H9 (cell line): ENCODE measurements at regions not wholly inside any gene's neighbourhood (a gene's known extent, or its start where the extent isn't known, plus 50 kb on each side); places are given as distances from the start of the nearest gene placed in this dataset.
"Not testable (repeated sequence)": the region's sequence is repeated elsewhere in the genome, so short reads cannot be mapped to it uniquely, and the experiment has no call there.

ENCODE experiments used
- DNase-seq: peaks from one replicate; pipeline ENCODE4 v3.0.0-alpha.2; 2017
- H2AFZ ChIP-seq: one replicate; pipeline ENCODE4 v1.6.1; 2013; ENCODE audit warnings: mild to moderate bottlenecking, low read length, control low read depth, moderate library complexity
- H2AK5ac ChIP-seq: 2 replicates; pipeline ENCODE4 v1.6.1; 2013; ENCODE audit warnings: low read length, control low read depth, mixed read lengths; ENCODE audit not compliant: insufficient read length
- H2BK120ac ChIP-seq: one replicate; pipeline ENCODE4 v1.6.1; 2013; ENCODE audit warnings: low read depth, mild to moderate bottlenecking, low read length, control low read depth, inconsistent platforms; ENCODE audit not compliant: poor library complexity, severe bottlenecking
- H2BK12ac ChIP-seq: 2 replicates; pipeline ENCODE4 v1.6.1; 2013; ENCODE audit warnings: low read length, control low read depth, mixed read lengths, low read depth; ENCODE audit not compliant: insufficient read length
- H2BK15ac ChIP-seq: 2 replicates; pipeline ENCODE4 v1.6.1; 2013; ENCODE audit warnings: low read depth, low read length, control low read depth
- H2BK20ac ChIP-seq: one replicate; pipeline ENCODE4 v1.6.1; 2013; ENCODE audit warnings: low read depth, mild to moderate bottlenecking, low read length, control low read depth, inconsistent platforms; ENCODE audit not compliant: poor library complexity, severe bottlenecking
- H2BK5ac ChIP-seq: 2 replicates; pipeline ENCODE4 v1.6.1; 2013; ENCODE audit warnings: low read length, control low read depth, mixed read lengths; ENCODE audit not compliant: insufficient read length
- H3K14ac ChIP-seq: 2 replicates; pipeline ENCODE4 v1.6.1; 2013; ENCODE audit warnings: low read length, control low read depth; ENCODE audit not compliant: insufficient read depth
- H3K18ac ChIP-seq: 2 replicates; pipeline ENCODE4 v1.6.1; 2013; ENCODE audit warnings: low read depth, mild to moderate bottlenecking, mixed read lengths, low read length, control low read depth; ENCODE audit not compliant: insufficient read length
- H3K23ac ChIP-seq: 2 replicates; pipeline ENCODE4 v1.6.1; 2013; ENCODE audit warnings: low read length, control low read depth, mixed read lengths, low read depth; ENCODE audit not compliant: insufficient read length
- H3K23me2 ChIP-seq: 2 replicates; pipeline ENCODE4 v1.6.1; 2013; ENCODE audit warnings: low read depth, mild to moderate bottlenecking, mixed read lengths, low read length, control low read depth; ENCODE audit not compliant: insufficient read length, poor library complexity, severe bottlenecking
- H3K27ac ChIP-seq: 2 replicates; pipeline ENCODE4 v1.5.1; 2013; ENCODE audit warnings: low read length, control low read depth, mixed read lengths, low read depth; ENCODE audit not compliant: insufficient read length
- H3K27me3 ChIP-seq: 2 replicates; pipeline ENCODE4 v1.6.1; 2013; ENCODE audit warnings: low read length, control low read depth, inconsistent platforms; ENCODE audit not compliant: insufficient read depth
- H3K4ac ChIP-seq: 2 replicates; pipeline ENCODE4 v1.6.1; 2013; ENCODE audit warnings: low read depth, mild to moderate bottlenecking, control low read depth, inconsistent platforms, low read length, moderate library complexity
- H3K4me1 ChIP-seq: 2 replicates; pipeline ENCODE4 v1.6.1; 2013; ENCODE audit warnings: low read length, control low read depth, inconsistent platforms; ENCODE audit not compliant: insufficient read depth
- H3K4me2 ChIP-seq: 2 replicates; pipeline ENCODE4 v1.6.1; 2013; ENCODE audit warnings: low read length, control low read depth, mixed read lengths; ENCODE audit not compliant: insufficient read length, insufficient read depth
- H3K56ac ChIP-seq: 2 replicates; pipeline ENCODE4 v1.6.1; 2013; ENCODE audit warnings: low read depth, mild to moderate bottlenecking, mixed read lengths, low read length, control low read depth; ENCODE audit not compliant: insufficient read length
- H3K79me1 ChIP-seq: 2 replicates; pipeline ENCODE4 v1.6.1; 2013; ENCODE audit warnings: low read depth, mild to moderate bottlenecking, moderate library complexity, low read length, control low read depth, inconsistent platforms; ENCODE audit not compliant: insufficient read depth, poor library complexity, severe bottlenecking
- H3K79me2 ChIP-seq: 2 replicates; pipeline ENCODE4 v1.6.1; 2013; ENCODE audit warnings: low read length, control low read depth, inconsistent platforms; ENCODE audit not compliant: insufficient read depth
- H3K9ac ChIP-seq: 2 replicates; pipeline ENCODE4 v1.6.1; 2013; ENCODE audit warnings: low read length, control low read depth, mixed read lengths; ENCODE audit not compliant: insufficient read length; ENCODE audit errors: extremely low read depth
- H3K9me3 ChIP-seq: one replicate; pipeline ENCODE4 v1.6.1; 2013; ENCODE audit warnings: low read depth, low read length, inconsistent platforms; ENCODE audit not compliant: control insufficient read depth
- H3T11ph ChIP-seq: one replicate; pipeline ENCODE4 v1.6.1; 2013; ENCODE audit warnings: mild to moderate bottlenecking, low read length, control low read depth, inconsistent platforms
- H4K20me1 ChIP-seq: one replicate; pipeline ENCODE4 v1.6.1; 2013; ENCODE audit not compliant: control insufficient read depth, insufficient read length, insufficient read depth
- H4K5ac ChIP-seq: 2 replicates; pipeline ENCODE4 v1.6.1; 2013; ENCODE audit warnings: low read depth, mild to moderate bottlenecking, mixed read lengths, low read length, control low read depth; ENCODE audit not compliant: insufficient read length
- H4K8ac ChIP-seq: replicated peaks from 2 replicates; pipeline ENCODE4 v1.6.1; 2013; ENCODE audit warnings: low read length, control low read depth, mixed read lengths, low read depth; ENCODE audit not compliant: insufficient read length
- H4K91ac ChIP-seq: 2 replicates; pipeline ENCODE4 v1.6.1; 2013; ENCODE audit warnings: low read depth, mild to moderate bottlenecking, moderate library complexity, mixed read lengths, low read length, control low read depth; ENCODE audit not compliant: insufficient read length
- H3K27ac Mint-ChIP-seq, 3 experiments: 2 replicates in 2 of 3; 3 replicates in 1 of 3; pipeline ENCODE4 v1.8.0; 2020 to 2021; ENCODE audit warnings: mixed read lengths in 3 of 3, mild to moderate bottlenecking in 1 of 3, moderate library complexity in 1 of 3
- H3K27me3 Mint-ChIP-seq: 2 replicates; pipeline ENCODE4 v1.8.0; 2021; ENCODE audit warnings: low read depth, mild to moderate bottlenecking, moderate library complexity, mixed read lengths
- H3K36me3 Mint-ChIP-seq, 3 experiments: 2 replicates in 2 of 3; 3 replicates in 1 of 3; pipeline ENCODE4 v1.8.0; 2020 to 2021; ENCODE audit warnings: low read depth in 3 of 3, mixed read lengths in 3 of 3; ENCODE audit not compliant: insufficient read depth in 1 of 3
- H3K4me1 Mint-ChIP-seq, 2 experiments: 2 replicates each; pipeline ENCODE4 v1.8.0; 2020; ENCODE audit warnings: mixed read lengths in 2 of 2
- H3K4me3 Mint-ChIP-seq, 2 experiments: 2 replicates in 1 of 2; 3 replicates in 1 of 2; pipeline ENCODE4 v1.8.0; 2020 to 2021; ENCODE audit warnings: mild to moderate bottlenecking in 2 of 2, mixed read lengths in 2 of 2, moderate library complexity in 1 of 2
- H3K9me3 Mint-ChIP-seq, 2 experiments: 2 replicates in 1 of 2; 3 replicates in 1 of 2; pipeline ENCODE4 v1.8.0; 2020; ENCODE audit warnings: mild to moderate bottlenecking in 2 of 2, mixed read lengths in 2 of 2, moderate library complexity in 1 of 2
- WGBS: extraction: QIAGEN DNeasy Blood & Tissue Kit; methylation state at CpG from one replicate; pipeline ENCODE4 v1.1.7; 2013; ENCODE audit warnings: missing lambda C conversion rate, low lambda C conversion rate, mixed read lengths; ENCODE audit not compliant: insufficient read length; ENCODE audit errors: extremely low coverage; 5-methylcytosine and 5-hydroxymethylcytosine counted together

DNA sequence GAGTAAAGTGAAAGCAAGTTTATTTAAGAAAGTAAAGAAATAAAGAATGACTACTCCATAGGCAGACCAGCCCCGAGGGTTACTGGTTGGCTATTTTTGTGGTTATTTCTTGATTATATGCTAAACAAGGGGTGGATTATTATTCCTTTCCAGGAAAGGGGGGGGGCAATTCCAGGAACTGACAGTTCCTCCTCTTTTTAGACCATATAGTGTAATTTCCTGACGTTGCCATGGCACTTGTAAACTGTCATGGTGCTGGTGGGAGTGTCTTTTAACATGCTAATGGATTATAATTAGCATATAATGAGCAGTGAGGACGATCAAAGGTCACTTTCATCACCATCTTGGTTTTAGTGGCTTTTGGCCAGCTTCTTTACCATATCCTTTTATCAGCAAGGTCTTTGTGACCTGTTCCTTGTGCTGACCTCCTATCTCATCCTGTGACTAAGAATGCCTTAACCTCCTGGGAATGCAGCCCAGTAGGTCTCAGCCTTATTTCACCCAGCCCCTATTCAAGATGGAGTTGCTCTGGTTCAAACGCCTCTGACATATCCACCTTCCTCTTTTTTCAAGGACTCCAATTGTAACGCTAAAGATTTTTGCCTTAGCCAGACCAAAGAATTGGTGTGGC, 104.1 kb downstream of the FAM72C start:
- H3K23ac ChIP-seq, H3K4me1 ChIP-seq, DNase-seq, H4K5ac ChIP-seq, H3K4ac ChIP-seq, H3K9me3 ChIP-seq, H3K27ac Mint-ChIP-seq, H3K27me3 Mint-ChIP-seq, H3K36me3 Mint-ChIP-seq, H2BK12ac ChIP-seq, H3K9ac ChIP-seq, H3K79me1 ChIP-seq, H2BK20ac ChIP-seq, H3K4me3 Mint-ChIP-seq, H2BK120ac ChIP-seq, H4K20me1 ChIP-seq, H3K56ac ChIP-seq, H2BK5ac ChIP-seq, H3K18ac ChIP-seq, H4K91ac ChIP-seq, H3K79me2 ChIP-seq, H2BK15ac ChIP-seq, H4K8ac ChIP-seq, H3K27ac ChIP-seq, H3K14ac ChIP-seq, H3K4me2 ChIP-seq, H3K23me2 ChIP-seq, H2AK5ac ChIP-seq, H3T11ph ChIP-seq, H3K27me3 ChIP-seq, H3K4me1 Mint-ChIP-seq, H2AFZ ChIP-seq: not testable (repeated sequence)
- WGBS = no CpG with 5 or more reads among the region's 5 CpGs
- H3K9me3 Mint-ChIP-seq = peaks cover 4 to 16% of the 10 kb centered on the region in 2 experiments

GRCh38 chr1:143863901-143864520, 107.8 kb downstream of the FAM72C start:
- H2AFZ ChIP-seq, H4K91ac ChIP-seq, H2BK20ac ChIP-seq, H3K79me1 ChIP-seq, H3K4me1 Mint-ChIP-seq, H3K18ac ChIP-seq, H3K23me2 ChIP-seq, H3K36me3 Mint-ChIP-seq, H3K23ac ChIP-seq, H3K9me3 ChIP-seq, H3K79me2 ChIP-seq, H3K14ac ChIP-seq, H4K8ac ChIP-seq, H4K5ac ChIP-seq, H3K27ac ChIP-seq, H3K27me3 ChIP-seq, H3K56ac ChIP-seq, DNase-seq, H2BK12ac ChIP-seq, H3K4me2 ChIP-seq, H3K4me1 ChIP-seq, H3K27ac Mint-ChIP-seq, H2BK15ac ChIP-seq, H3T11ph ChIP-seq, H2AK5ac ChIP-seq, H4K20me1 ChIP-seq, H3K4me3 Mint-ChIP-seq, H2BK5ac ChIP-seq, H3K4ac ChIP-seq, H3K9ac ChIP-seq, H3K27me3 Mint-ChIP-seq, H2BK120ac ChIP-seq: not testable (repeated sequence)
- no CpG with 5 or more reads among the region's 1 CpG for WGBS
- H3K9me3 Mint-ChIP-seq = peaks cover 7 to 16% of the 10 kb centered on the region in 2 experiments
